HEK293T (cell line): ENCODE measurements at regions not wholly inside any gene's neighbourhood (a gene's known extent, or its start where the extent isn't known, plus 50 kb on each side); places are given as distances from the start of the nearest gene placed in this dataset.

ENCODE experiments used
- CTCF ChIA-PET: fragments of 350-600 bp; formaldehyde crosslinking; extraction: SDS; loops from one replicate; lab custom pipeline; 2021; ENCODE audit warnings: antibody characterized with exemption, inconsistent platforms; lab: Yijun Ruan, JAX
- POLR2A ChIA-PET: fragments of 350-600 bp; formaldehyde crosslinking; extraction: SDS; loops from one replicate; lab custom pipeline; 2020; ENCODE audit warnings: antibody characterized with exemption, inconsistent platforms; lab: Yijun Ruan, JAX
- DNase-seq: peaks from one replicate; pipeline ENCODE4 v3.0.0; 2012; ENCODE audit warnings: mixed read lengths; ENCODE audit errors: extremely low spot score
- ARNT ChIP-seq: fragments of 450-650 bp; IDR thresholded peaks from 2 replicates; pipeline ENCODE4 v1.6.1; 2017; ENCODE audit warnings: mild to moderate bottlenecking
- BHLHE40 ChIP-seq: fragments of 450-650 bp; IDR thresholded peaks from 2 replicates; pipeline ENCODE4 v1.6.1; 2016; ENCODE audit warnings: mild to moderate bottlenecking, moderate library complexity, borderline replicate concordance
- CTBP1 ChIP-seq: fragments of 450-650 bp; IDR thresholded peaks from 2 replicates; pipeline ENCODE4 v1.6.1; 2016; ENCODE audit warnings: borderline replicate concordance
- ELF4 ChIP-seq: fragments of 450-650 bp; IDR thresholded peaks from 2 replicates; pipeline ENCODE4 v1.6.1; 2017; ENCODE audit warnings: antibody characterized with exemption
- FOXA1 ChIP-seq: fragments of 450-650 bp; IDR thresholded peaks from 2 replicates; pipeline ENCODE4 v1.6.1; 2016; ENCODE audit warnings: mild to moderate bottlenecking
- FOXK2 ChIP-seq: fragments of 450-650 bp; IDR thresholded peaks from 2 replicates; pipeline ENCODE4 v1.6.1; 2016; ENCODE audit warnings: mild to moderate bottlenecking
- FOXM1 ChIP-seq: fragments of 450-650 bp; IDR thresholded peaks from 2 replicates; pipeline ENCODE4 v1.6.1; 2017; ENCODE audit warnings: mild to moderate bottlenecking, borderline replicate concordance
- HDGF ChIP-seq: fragments of 450-650 bp; IDR thresholded peaks from 2 replicates; pipeline ENCODE4 v1.6.1; 2017; ENCODE audit warnings: antibody characterized with exemption, borderline replicate concordance
- L3MBTL2 ChIP-seq: fragments of 450-650 bp; conservative IDR thresholded peaks from 2 replicates; pipeline ENCODE4 v1.6.1; 2016; ENCODE audit warnings: mild to moderate bottlenecking
- LEF1 ChIP-seq: fragments of 450-650 bp; IDR thresholded peaks from 2 replicates; pipeline ENCODE4 v1.6.1; 2017; ENCODE audit warnings: mild to moderate bottlenecking, borderline replicate concordance
- NFRKB ChIP-seq: fragments of 450-650 bp; IDR thresholded peaks from 2 replicates; pipeline ENCODE4 v1.6.1; 2016; ENCODE audit warnings: mild to moderate bottlenecking, moderate library complexity
- PKNOX1 ChIP-seq: fragments of 450-650 bp; IDR thresholded peaks from 2 replicates; pipeline ENCODE4 v1.6.1; 2016
- SP1 ChIP-seq: fragments of 450-650 bp; IDR thresholded peaks from 2 replicates; pipeline ENCODE4 v1.6.1; 2017
- SUZ12 ChIP-seq: fragments of 450-650 bp; IDR thresholded peaks from 2 replicates; pipeline ENCODE4 v1.6.1; 2016; ENCODE audit warnings: mild to moderate bottlenecking
- TARDBP ChIP-seq: fragments of 450-650 bp; IDR thresholded peaks from 2 replicates; pipeline ENCODE4 v1.6.1; 2016
- ZNF384 ChIP-seq: fragments of 450-650 bp; IDR thresholded peaks from 2 replicates; pipeline ENCODE4 v1.6.1; 2016

- ChIA-PET POLR2A (no interaction called here), CTCF (no interaction called here)
- DNase-seq: no peak
- TF ChIP-seq FOXK2 (no peak), ELF4 (no peak), FOXA1 (no peak), SP1 (no peak), PKNOX1 (no peak), SUZ12 (no peak), TARDBP (no peak), ZNF384 (no peak), CTBP1 (no peak), LEF1 (no peak), BHLHE40 (no peak), ARNT (no peak), FOXM1 (no peak), L3MBTL2 (no peak), NFRKB (no peak), HDGF (no peak)
Observed at GRCh38 chr5:176173647-176174046, 64.6 kb upstream of the SIMC1 start.

GRCh38 chr5:176174345-176175025, 63.7 kb upstream of the SIMC1 start:
- CTCF ChIA-PET: no interaction called here
- POLR2A ChIA-PET: no interaction called here
- no peak for TF ChIP-seq L3MBTL2
- no peak for TF ChIP-seq NFRKB
- no peak for TF ChIP-seq HDGF
- no peak for TF ChIP-seq ELF4
- TF ChIP-seq BHLHE40: no peak
- TF ChIP-seq FOXA1: no peak
- TF ChIP-seq FOXK2: no peak
- no peak for DNase-seq

GRCh38 chr5:176175101-176175852, 62.9 kb upstream of the SIMC1 start:
- POLR2A ChIA-PET: no interaction called here
- CTCF ChIA-PET: interaction anchor here (0.6 kb wide), 1 partner anchor 12 kb away, joined by 3 read pairs; no protein-coding TSS in a partner anchor
- TF ChIP-seq L3MBTL2: no peak
- TF ChIP-seq SP1: no peak
- TF ChIP-seq CTBP1: no peak
- no peak for TF ChIP-seq FOXM1
- no peak for TF ChIP-seq ELF4
- no peak for DNase-seq

GRCh38 chr5:176176231-176176630, 62.0 kb upstream of the SIMC1 start:
- ChIA-PET POLR2A (no interaction called here), CTCF (interaction anchor here (0.6 kb wide), 1 partner anchor 13 kb away, joined by 3 read pairs; no protein-coding TSS in a partner anchor)
- TF ChIP-seq BHLHE40 (no peak), HDGF (no peak), L3MBTL2 (no peak), TARDBP (no peak), FOXK2 (no peak), ZNF384 (no peak), ARNT (no peak), LEF1 (no peak), FOXM1 (no peak), SUZ12 (no peak), NFRKB (no peak), FOXA1 (no peak), SP1 (no peak)
- DNase-seq: no peak

GRCh38 chr5:176178789-176179188, 59.4 kb upstream of the SIMC1 start:
- no peak for DNase-seq
- POLR2A ChIA-PET: no interaction called here
- TF ChIP-seq FOXK2: no peak
- no peak for TF ChIP-seq FOXA1
- no peak for TF ChIP-seq L3MBTL2
- no peak for TF ChIP-seq LEF1
- TF ChIP-seq HDGF: no peak
- TF ChIP-seq PKNOX1: no peak
- no peak for TF ChIP-seq FOXM1
- no peak for TF ChIP-seq SUZ12
- no peak for TF ChIP-seq ZNF384
- TF ChIP-seq ARNT: no peak
- TF ChIP-seq SP1: no peak
- no peak for TF ChIP-seq ELF4
- no peak for TF ChIP-seq BHLHE40
- CTCF ChIA-PET: no interaction called here

GRCh38 chr5:176180339-176180738, 57.9 kb upstream of the SIMC1 start:
- ChIA-PET POLR2A (interaction anchor here (1.1 kb wide), 1 partner anchor 10 kb away, joined by 3 read pairs; no protein-coding TSS in a partner anchor), CTCF (interaction anchor here (1.9 kb wide), 1 partner anchor 9 kb away, joined by 6 read pairs; no protein-coding TSS in a partner anchor)
- TF ChIP-seq CTBP1 (no peak), PKNOX1 (no peak), FOXM1 (no peak), HDGF (no peak), SP1 (no peak), ARNT (no peak), L3MBTL2 (no peak), BHLHE40 (no peak), ZNF384 (no peak)
- DNase-seq: no peak
